ENCODE measurements at regions not wholly inside any gene's neighbourhood (a gene's known extent, or its start where the extent isn't known, plus 50 kb on each side); places are given as distances from the start of the nearest gene placed in this dataset.
A peak's percentile ranks its signal among the peaks of the same experiment; 100 is the strongest.
"Not testable (repeated sequence)": the region's sequence is repeated elsewhere in the genome, so short reads cannot be mapped to it uniquely, and the experiment has no call there.

DNA sequence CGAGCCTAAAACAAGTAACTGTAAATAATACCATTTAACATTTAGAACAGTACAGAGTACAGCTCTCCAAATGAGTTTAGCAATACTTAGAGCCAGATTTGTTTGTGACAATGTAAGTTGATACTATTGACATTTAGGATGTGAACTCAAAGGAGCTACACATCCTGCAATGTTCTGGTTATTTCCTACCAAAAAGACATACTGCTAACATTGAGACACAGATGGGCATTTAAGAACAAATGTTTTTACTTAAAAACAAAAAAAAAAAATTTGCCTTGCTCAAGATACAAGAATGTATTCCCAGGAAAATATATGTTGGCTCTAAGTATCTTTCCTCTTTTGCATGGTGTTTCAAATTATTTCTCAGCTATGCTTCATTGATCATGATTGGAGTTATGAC is 1464.8 kb upstream of the PRMT6 start:
- DNase-seq (ENCODE audit: low read depth in 2 of 2) = no peak

DNA sequence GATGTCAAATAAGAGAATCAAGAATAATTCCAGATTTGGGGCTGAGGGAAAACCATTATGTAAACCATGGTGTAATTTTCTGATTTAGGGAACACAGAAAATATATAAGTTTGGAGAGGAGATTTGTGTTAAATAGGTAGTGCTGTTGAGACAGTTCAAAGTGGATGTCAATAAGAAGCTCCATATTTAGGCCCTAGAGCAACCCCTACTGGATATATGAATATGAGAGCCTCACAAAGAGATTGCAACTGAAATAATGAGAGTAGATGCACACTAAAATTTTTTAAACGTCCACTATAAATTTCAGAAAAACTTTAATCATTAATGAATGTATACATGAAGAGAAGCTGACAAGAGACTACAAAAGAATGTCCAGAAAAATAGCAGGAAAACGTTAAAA is 1447.8 kb upstream of the PRMT6 start:
- no peak for DNase-seq (ENCODE audit: low read depth in 2 of 2)

DNA sequence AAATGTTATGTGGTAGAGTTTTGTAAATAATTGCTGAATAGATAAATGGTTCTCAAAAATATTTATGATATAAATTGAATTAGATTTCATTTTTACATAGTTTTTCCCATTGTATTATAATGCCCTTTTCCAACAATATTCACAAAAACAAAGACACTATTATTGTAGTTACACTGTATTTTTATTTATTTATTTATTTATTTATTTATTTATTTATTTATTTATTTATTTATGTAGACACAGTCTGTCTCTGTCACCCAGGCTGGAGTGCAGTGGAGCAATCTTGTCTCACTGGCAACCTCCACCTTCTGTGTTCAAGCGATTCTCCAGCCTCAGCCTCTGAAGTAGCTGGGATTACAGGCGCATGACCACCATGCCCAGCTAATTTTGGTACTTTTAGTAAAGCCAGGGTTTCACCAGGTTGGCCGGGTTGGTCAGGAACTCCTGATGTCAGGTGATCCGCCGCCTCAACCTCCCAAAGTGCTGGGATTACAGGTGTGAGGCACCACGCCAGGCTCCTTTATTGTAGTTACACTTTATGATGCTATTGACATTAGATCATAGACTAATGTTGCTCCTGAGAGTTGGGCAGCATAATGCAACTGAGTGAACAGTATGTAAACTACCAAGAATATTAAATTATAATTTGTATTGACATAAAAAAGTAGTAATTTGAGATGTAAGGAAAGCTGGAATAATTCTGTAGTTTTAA is 1430.0 kb upstream of the PRMT6 start:
- DNase-seq (ENCODE audit: low read depth in 2 of 2) = no peak

DNA sequence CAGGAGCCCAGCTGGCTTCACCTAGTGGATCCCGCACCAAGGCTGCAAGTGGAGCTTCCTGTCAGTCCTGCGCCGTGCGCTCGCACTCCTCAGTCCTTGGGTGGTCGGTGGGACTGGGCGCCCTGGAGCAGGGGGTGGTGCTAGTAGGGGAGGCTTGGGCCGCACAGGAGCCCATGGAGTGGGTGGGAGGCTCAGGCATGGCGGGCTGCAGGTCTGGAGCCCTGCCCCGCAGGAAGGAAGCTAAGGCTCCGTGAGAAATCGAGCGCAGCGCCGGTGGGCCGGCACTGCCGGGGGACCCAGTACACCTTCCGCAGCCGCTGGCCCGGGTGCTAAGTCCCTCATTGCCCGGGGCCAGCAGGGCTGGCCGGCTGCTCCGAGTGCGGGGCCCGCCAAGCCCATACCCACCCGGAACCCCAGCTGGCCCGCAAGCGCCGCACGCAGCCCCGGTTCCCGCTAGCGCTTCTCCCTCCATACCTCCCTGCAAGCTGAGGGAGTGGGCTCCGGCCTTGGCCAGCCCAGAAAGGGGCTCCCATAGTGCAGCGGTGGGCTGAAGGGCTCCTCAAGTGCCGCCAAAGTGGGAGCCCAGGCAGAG is 1425.2 kb upstream of the PRMT6 start:
- DNase-seq (ENCODE audit: low read depth in 2 of 2) = not testable (repeated sequence)

DNA sequence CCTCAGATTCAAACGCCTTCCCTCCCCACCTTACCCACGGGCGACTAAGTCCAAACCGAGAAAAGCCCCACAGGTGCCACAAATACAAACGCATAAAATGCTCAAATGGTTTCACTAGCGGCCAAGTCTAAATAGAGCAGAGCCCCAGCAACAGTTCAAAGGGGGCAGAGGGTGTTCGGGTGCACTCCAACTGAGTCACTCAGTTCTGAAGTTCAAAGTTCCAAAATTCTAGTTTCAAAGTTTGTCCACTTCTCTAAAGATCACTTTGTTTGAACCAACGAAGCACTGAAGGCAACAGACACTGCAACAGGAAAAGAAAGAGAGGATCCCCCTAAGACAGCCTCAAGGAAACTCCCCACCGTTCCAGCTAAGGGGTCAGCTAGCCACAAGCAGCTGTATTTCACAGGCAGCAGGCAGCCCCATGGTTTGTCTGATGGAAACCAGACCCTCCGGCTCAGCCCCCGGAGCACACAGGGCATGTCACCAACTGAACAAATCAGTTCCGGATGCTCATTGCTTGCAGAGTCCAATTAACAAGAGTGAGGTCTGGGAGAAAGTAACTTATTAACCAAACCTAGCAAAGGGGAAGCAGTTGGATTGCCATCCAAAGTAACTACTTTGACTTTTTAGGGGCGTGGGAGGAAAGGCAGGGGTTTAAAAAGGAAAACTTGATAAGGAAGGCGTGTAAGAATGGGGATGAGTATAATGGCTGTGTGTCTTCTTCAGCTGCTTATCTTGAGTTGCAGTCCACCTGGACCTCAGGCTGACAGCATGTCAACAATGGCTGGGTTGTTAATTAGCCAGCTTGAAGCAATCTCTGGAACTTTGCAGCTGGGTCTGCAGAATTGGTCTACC is 1423.9 kb upstream of the PRMT6 start:
- no peak for DNase-seq (ENCODE audit: low read depth in 2 of 2)

DNA sequence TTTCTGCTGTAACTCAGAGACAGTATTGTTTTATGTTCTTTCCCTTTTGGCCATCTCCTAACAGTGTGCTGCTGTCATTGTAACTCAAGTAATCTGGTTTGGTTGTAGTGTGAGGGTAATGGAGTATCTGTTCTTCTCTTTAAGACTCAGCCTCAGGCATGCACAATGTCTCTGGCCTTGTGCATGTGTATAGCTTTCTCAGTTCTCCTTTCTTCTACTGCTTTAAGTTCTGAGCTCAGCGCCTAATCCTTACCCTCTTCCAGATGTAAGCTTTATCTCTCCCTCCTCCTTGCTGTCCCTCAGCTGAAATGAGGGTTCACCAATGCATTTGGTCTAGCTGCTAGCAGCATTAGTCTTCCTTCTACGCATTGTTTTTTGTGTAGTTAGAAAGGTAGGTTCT is 1420.4 kb upstream of the PRMT6 start:
- DNase-seq (ENCODE audit: low read depth in 2 of 2) = no peak

DNA sequence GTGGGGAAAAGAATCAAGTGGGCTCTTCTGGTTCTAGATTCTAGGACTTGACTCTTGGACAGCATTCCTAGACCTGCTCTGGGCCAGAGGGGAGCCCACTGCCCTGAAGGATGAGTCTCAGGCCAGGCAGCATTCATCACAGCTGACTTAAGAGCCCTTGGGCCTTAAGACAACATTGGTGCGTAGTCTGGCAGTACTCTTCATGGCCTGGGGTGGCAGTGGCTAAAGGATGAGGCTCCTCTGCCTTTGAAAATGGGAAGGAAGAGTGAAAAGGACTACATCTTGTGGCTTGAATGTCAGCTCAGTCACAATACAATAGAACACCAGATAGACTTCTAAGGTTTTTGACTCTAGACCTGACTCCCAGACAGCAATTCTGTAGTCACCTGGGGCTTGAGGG is 1415.1 kb upstream of the PRMT6 start:
- DNase-seq (ENCODE audit: low read depth in 2 of 2) = no peak

DNA sequence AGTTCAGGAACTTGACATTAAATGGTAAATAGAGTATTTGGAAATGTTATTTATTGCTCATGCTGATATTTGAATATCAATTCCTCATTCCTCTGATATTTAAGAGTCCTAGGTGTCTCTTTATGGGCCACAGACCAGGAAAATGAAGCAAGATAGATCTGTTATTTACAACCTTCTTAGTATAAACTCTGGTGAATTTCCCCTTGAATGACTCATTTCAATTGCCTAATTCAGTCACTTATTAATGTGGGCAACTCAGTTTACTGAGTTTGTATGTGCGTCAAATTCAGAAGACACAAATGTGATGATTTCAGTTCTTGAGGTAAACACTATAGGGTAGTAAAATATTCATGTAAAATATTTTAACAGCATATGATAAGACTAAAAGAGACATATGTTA is 1404.4 kb upstream of the PRMT6 start:
- DNase-seq (ENCODE audit: low read depth in 2 of 2) = no peak

DNA sequence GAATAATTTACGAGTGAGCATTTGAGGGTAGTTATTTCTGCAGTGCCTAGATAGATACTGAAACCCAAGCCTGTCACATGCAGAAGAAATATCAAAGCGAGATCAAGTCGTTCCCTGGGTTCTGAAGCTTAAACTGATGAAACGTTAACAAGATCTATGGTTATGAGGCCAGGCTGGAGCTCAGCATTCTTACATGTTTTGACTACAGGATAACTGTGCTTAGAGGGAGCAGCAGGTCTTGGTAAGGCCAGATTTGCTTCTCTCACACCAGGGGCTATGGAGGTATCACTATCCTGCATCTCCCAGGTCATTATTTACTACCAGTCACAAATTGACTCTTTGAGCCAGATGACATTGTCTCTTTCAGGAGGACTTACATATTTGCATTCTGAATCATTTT is 1401.4 kb upstream of the PRMT6 start:
- DNase-seq (ENCODE audit: low read depth in 2 of 2) = no peak

DNA sequence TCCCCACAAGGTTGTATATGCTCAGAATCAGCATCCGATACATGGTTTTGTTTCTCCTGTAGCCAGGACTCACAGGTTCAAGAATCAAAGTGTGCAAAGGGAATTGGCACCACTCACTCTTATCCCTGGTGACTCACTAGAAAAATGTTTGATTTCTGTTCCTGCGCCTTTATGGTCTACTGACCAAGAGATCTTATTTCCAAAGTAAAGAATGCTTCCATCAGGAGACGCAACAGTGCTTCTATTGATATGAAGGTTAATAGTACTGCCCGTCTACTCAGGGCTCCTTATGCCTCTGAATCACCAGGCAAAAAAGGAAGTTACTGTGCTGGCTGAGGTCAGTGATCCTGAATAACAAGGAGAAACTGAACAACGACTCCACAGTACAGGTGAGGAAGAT is 1392.0 kb upstream of the PRMT6 start:
- no peak for DNase-seq (ENCODE audit: low read depth in 2 of 2)

DNA sequence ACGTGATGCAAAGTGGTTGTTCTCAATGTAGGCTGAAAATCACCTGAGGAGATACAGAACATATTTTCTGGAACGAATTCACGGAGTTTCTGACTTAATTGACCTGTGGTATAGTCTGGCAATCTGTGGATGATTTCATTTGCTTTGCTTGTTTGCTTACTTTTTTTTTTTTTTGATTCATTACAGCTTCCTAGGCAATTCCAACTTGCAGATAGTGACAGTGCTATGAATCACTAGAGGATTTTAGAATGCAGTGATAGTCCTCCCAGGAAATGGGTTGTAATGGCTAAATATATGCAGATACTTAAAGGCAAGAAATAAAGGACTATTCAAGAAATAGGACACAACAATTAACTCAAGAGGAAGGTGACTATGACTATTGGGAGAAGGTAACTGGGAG is 1378.1 kb upstream of the PRMT6 start:
- no peak for DNase-seq (ENCODE audit: low read depth in 2 of 2)

DNA sequence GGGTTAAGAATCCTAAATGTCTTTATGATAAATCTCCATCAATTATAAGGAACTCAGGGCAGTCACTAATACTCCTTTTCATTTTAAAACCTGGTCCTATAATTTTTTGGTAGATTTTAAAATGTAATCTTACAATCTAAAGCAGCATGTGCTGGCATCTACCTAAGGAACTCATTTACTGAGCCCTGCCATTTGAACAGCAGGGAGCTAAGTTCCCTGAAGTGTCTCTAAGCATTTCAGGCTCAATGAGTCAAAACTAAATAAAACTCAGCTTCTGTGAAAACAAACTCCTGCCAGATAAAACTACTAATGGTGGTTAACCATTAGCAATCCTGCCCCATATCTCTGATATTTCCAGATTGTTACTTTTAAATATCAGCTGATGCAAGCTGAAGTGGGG is 1371.8 kb upstream of the PRMT6 start:
- DNase-seq (ENCODE audit: low read depth in 2 of 2) = no peak

DNA sequence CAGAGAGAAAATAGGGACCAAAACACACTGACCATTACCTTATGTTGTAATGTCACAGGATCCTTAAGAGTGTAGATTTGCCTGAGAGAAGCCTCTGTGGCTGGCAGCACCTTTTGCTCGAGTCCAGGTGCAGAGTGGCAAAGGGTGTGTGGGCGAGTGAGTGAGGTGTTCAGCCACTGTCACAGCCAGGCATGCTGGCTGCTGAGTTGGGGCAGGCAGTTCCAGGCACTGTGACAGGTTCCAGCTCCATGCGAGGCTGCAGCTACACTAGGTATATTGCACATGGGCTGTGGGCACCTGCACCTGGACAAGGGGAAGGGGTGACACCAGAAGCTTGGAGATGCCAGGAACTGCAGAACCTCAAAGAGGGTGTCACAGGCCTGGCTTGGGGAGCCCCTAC is 1370.4 kb upstream of the PRMT6 start:
- no peak for DNase-seq (ENCODE audit: low read depth in 2 of 2)

DNA sequence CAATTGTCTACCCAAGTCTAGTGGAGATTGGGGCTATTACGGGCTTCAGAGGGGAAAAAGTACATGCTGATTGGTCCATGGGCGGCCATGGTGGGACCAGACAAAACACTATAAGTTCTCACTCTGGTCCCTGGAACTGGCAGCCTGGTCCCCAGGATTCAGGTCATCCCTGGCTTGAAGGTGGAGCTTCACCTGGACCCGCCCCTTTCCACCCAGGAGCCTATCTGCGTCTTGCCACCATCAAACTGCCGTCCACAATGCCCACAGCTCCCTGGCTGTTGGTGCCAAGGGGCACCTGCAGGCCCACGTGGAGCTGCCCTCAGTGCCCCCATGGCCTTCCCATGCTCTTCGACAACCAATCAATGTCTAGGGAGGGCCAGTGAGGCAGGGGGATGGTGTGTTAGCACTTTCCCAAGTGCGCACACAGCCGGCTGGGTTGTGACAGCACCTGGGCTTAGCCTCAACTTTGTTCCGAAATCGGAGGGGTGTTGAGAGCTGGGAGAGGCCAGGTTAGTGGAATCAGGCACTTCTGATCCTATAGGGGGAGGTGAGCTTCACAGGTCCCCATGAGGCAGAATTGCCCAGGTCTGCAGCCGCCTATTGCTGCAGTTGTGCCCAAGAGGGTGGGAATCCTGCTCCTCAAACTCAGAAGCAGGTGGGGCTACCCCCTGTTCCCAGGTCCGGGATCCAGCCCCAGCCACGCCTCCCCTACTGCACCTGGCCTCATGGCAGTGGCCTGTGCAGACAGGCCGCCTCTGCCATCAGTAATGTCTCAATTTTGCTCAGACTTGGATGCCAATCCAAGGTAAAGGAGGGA is 1369.4 kb upstream of the PRMT6 start:
- DNase-seq (ENCODE audit: low read depth in 2 of 2) = no peak

DNA sequence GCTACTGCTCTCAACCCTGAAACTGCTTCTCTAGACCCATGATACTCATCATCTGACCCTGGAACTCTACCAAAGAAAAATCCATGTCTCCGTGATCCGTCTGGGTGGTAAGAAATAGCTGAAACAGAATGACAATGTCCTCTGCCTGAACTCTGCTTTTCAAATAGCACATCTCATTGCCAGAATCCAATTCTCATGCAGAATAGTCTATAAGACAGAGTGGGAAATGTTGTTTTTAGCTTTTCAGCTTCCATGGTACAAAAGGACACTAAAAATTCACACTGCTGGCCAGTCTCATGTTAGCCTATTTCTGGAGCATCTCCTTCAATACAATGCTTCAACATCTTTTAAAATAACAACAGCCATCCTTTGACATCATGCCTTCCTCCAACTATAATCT is 1355.8 kb upstream of the PRMT6 start:
- DNase-seq (ENCODE audit: low read depth in 2 of 2) = no peak

DNA sequence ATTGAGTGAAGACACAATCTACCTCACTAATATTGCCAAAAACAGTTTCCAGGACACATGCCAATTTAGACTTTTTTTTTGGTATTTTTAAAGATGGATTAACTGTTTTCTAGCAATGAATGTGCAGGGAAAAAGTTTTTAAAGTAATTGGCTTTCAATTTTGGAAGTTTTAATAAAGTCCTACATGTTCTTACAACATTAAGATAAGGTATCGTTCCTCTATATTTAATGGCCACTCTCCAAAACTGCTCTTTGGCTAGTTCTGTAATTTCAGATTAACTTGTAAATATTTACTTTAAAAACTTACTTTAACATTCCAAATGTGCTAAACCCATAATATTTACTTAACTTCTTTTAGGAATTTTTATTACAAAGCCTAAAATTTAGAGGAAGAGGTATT is 1332.2 kb upstream of the PRMT6 start:
- DNase-seq (ENCODE audit: low read depth in 2 of 2) = no peak

DNA sequence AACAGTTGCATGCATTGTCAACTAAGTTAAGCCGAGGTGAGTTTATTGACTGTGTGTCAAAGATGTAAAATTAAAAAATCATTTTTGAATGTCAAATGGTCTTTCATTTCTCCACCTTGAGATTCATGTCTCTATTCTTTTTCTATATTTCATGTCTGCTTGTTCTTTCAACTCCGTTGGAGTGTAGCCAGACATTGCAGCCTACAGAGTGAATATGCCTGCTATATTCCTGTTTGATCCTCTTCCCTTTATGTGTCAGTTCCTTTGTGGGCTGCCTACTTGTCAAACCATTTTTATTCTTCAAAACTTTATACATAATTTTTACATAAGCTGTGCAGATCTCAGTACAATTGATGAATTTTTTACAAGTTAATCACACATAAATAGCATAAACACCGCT is 1325.8 kb upstream of the PRMT6 start:
- no peak for DNase-seq (ENCODE audit: low read depth in 2 of 2)

DNA sequence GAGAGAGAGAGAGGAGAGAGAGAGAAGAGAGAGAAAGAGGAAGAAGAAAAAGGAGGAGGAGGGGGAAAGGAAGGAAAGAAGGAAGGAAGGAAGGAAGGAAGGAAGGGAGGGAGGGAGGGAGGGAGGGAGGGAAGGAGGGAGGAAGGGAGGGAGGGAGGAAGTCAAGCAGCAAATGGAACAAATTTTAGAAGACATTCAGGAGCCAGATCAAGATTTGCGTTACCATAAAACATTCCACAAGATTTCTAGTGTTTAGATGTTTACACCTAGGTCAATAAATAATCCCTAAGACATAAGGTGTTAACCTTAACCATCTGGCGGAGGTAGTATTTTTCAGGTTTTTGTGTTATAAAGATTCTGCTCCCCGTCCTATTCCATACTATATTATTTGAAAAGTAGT is 1320.1 kb upstream of the PRMT6 start:
- DNase-seq (ENCODE audit: low read depth in 2 of 2) = no peak

DNA sequence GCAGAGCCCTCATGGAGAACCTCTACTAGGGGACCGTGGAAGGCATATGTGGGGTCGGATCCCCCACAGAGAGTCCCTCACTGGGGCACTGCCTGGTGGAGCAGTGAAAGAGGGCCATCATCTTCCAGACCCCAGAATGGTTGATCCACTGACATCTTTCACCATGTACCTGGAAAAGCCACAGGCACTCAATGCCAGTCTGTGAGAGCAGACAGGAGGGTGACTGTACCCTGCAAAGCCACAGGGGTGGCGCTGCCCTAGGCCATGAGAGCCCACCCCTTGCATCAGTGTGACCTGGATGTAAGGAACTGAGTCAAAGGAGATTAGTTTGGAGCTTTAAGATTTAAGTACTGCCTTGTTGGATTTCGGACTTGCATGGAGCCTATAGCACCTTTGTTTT is 1276.7 kb upstream of the PRMT6 start:
- DNase-seq (ENCODE audit: low read depth in 2 of 2) = no peak

DNA sequence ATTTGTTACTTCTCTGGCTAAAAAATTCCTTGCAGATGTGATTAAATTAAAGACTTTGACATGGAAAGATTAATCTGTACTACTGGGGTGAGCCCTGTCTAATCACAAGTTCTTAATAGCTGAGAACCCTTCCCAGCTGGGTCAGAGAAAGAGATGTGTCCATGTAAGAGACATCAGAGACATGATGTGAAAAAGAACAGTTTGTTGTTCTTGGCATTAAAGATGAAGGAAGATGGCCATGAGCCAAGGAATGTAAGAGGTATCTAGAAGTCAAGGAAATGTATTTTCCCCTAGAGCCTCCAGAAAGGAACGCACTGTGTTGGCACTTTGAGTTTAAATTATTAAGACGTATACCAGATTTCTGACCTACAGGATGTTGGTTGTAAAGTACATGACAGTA is 1271.5 kb upstream of the PRMT6 start:
- DNase-seq (ENCODE audit: low read depth in 2 of 2) = no peak

DNA sequence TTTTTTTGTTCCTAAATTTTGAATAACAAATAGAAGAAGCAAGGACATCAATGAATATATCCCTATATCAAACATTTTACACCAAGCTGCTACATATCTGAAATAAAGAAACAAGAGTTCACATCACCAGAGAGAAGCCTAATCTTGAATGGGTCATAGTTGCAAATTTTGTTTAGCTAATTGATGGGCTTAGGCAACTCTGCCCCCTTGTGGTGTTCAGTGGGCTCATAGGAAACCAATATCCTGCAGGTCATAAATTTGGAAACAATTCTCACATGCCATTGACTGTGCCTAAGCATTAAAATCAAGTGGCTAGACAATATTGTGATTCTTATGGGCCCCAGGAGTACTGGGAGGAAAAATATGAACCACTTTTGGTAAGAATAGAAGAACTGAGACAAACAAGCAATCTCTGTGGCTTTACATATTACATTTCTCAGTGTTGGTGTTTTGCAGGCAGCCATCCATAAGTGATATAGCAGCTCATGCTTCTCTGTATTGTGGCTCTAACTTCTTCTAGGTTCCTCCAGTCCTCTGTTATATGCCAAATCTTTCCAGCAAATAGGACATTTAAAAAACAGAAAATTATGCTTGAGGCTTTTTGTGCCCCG is 1262.8 kb upstream of the PRMT6 start:
- peak in 1 of 2 donors; percentile 4 for DNase-seq (ENCODE audit: low read depth in 2 of 2)

DNA sequence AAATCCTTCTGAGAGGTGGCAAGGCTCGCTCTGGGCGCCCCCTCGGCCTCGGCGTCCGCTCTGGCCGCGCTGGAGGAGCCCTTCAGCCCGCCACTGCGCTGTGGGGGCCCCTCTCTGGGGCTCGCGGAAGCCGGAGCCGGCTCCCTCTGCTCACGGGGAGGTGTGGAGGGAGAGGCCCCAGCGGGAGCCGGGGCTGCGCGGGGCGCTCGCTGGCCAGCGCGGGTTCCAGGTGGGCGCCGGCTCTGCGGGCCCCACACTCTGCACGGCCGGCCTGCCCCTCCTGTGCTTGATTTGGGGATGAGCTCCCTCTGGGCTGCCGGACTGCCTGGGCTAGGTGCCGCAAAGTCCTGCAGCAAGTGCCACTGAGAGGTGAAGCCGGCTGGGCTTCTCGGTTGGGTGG is 1260.7 kb upstream of the PRMT6 start:
- no peak for DNase-seq (ENCODE audit: low read depth in 2 of 2)
